ENCODE measurements at regions not wholly inside any gene's neighbourhood (a gene's known extent, or its start where the extent isn't known, plus 50 kb on each side); places are given as distances from the start of the nearest gene placed in this dataset.

- WGBS: 89% methylated on average over 2 of the region's 2 CpGs
- Histone ChIP-seq H3K36me3 (no peaks in the 10 kb centered on the region), H3K27me3 (no peaks in the 10 kb centered on the region), H3K9me3 (no peaks in the 10 kb centered on the region), H3K4me1 (no peaks in the 10 kb centered on the region), H3K27ac (no peak overlapping the region), H3K4me3 (no peak overlapping the region)
- TF ChIP-seq EP300 (IDR thresholded peaks at IDR 0.05) (no peak), POLR2AphosphoS5 (IDR thresholded peaks at IDR 0.05) (no peak), POLR2A (IDR thresholded peaks at IDR 0.05) (no peak), CTCF (IDR thresholded peaks at IDR 0.05) (no peak)
- DNase-seq (ENCODE audit: low spot score in 2 of 2): no peak
Observed at GRCh38 chr1:101331794-101332193, 95.0 kb downstream of the S1PR1 start.

- Histone ChIP-seq H3K27me3 (no peaks in the 10 kb centered on the region), H3K4me1 (no peaks in the 10 kb centered on the region), H3K36me3 (no peaks in the 10 kb centered on the region), H3K9me3 (no peaks in the 10 kb centered on the region), H3K4me3 (no peak overlapping the region), H3K27ac (no peak overlapping the region)
- WGBS: 92% methylated on average over 1 of the region's 1 CpG
- TF ChIP-seq POLR2A (IDR thresholded peaks at IDR 0.05) (no peak), CTCF (IDR thresholded peaks at IDR 0.05) (no peak), POLR2AphosphoS5 (IDR thresholded peaks at IDR 0.05) (no peak), EP300 (IDR thresholded peaks at IDR 0.05) (no peak)
- DNase-seq (ENCODE audit: low spot score in 2 of 2): no peak
Observed at GRCh38 chr1:101332633-101333032, 95.8 kb downstream of the S1PR1 start.

- Histone ChIP-seq H3K27me3 (no peaks in the 10 kb centered on the region), H3K9me3 (no peaks in the 10 kb centered on the region), H3K36me3 (no peaks in the 10 kb centered on the region), H3K27ac (no peak overlapping the region), H3K4me3 (no peak overlapping the region), H3K4me1 (no peaks in the 10 kb centered on the region)
- TF ChIP-seq POLR2AphosphoS5 (IDR thresholded peaks at IDR 0.05) (no peak), POLR2A (IDR thresholded peaks at IDR 0.05) (no peak), CTCF (IDR thresholded peaks at IDR 0.05) (no peak), EP300 (IDR thresholded peaks at IDR 0.05) (no peak)
- 82% methylated on average over 4 of the region's 4 CpGs for WGBS
- DNase-seq (ENCODE audit: low spot score in 2 of 2): no peak
Observed at GRCh38 chr1:101333186-101333585, 96.4 kb downstream of the S1PR1 start.

GRCh38 chr1:101337968-101338367 lies 101.1 kb downstream of the S1PR1 start:
- no peaks in the 10 kb centered on the region for H3K4me1 ChIP-seq
- TF ChIP-seq POLR2AphosphoS5 (IDR thresholded peaks at IDR 0.05) (no peak), EP300 (IDR thresholded peaks at IDR 0.05) (no peak), POLR2A (IDR thresholded peaks at IDR 0.05) (no peak), CTCF (IDR thresholded peaks at IDR 0.05) (no peak)
- H3K9me3 ChIP-seq: no peaks in the 10 kb centered on the region
- DNase-seq (ENCODE audit: low spot score in 2 of 2): no peak
- WGBS: 77% methylated on average over 1 of the region's 1 CpG
- no peak overlapping the region for H3K27ac ChIP-seq
- H3K27me3 ChIP-seq: no peaks in the 10 kb centered on the region
- H3K4me3 ChIP-seq: no peak overlapping the region
- H3K36me3 ChIP-seq: no peaks in the 10 kb centered on the region

GRCh38 chr1:101338714-101339430 lies 102.1 kb downstream of the S1PR1 start:
- WGBS: 34% methylated on average over 5 of the region's 5 CpGs
- TF ChIP-seq CTCF (IDR thresholded peaks at IDR 0.05) (no peak), POLR2AphosphoS5 (IDR thresholded peaks at IDR 0.05) (no peak), POLR2A (IDR thresholded peaks at IDR 0.05) (no peak), EP300 (IDR thresholded peaks at IDR 0.05) (no peak)
- DNase-seq (ENCODE audit: low spot score in 2 of 2): no peak

More at GRCh38 chr1:101338714-101339430, 102.1 kb downstream of the S1PR1 start:
- no peaks in the 10 kb centered on the region for H3K36me3 ChIP-seq
- no peaks in the 10 kb centered on the region for H3K9me3 ChIP-seq
- H3K27me3 ChIP-seq: no peaks in the 10 kb centered on the region
- no peak overlapping the region for H3K4me3 ChIP-seq
- no peak overlapping the region for H3K27ac ChIP-seq
- H3K4me1 ChIP-seq: no peaks in the 10 kb centered on the region

Data from suprapubic skin (tissue), 4 donors.